SK-N-SH treated with all-trans-retinoic acid at 6 μM for 48 hours (cell line): ENCODE measurements at regions not wholly inside any gene's neighbourhood (a gene's known extent, or its start where the extent isn't known, plus 50 kb on each side); places are given as distances from the start of the nearest gene placed in this dataset.

Source experiments
- ATAC-seq: fragments of 200-7000 bp; cut with Tn5 transposase; 3 replicates; pipeline ENCODE4 v1.9.1; 2020; ENCODE audit warnings: mild to moderate bottlenecking, moderate library complexity
- ARNTL ChIP-seq: fragments of 450-650 bp; formaldehyde crosslinking; IDR thresholded peaks from 2 replicates; pipeline ENCODE4 v1.5.0; 2020; ENCODE audit warnings: low read depth, mild to moderate bottlenecking, moderate library complexity, borderline replicate concordance
- BACH2 ChIP-seq: fragments of 250-450 bp; sonication (Bioruptor Pico); IDR thresholded peaks from 2 replicates; pipeline ENCODE4 v1.9.0; 2021; ENCODE audit warnings: mild to moderate bottlenecking, borderline replicate concordance
- CREB5 ChIP-seq: fragments of 250-450 bp; sonication (Bioruptor Pico); IDR thresholded peaks from 2 replicates; pipeline ENCODE4 v1.5.1; 2020; ENCODE audit warnings: low read depth, mild to moderate bottlenecking, moderate library complexity
- CSDC2 ChIP-seq: fragments of 250-450 bp; sonication (Bioruptor Pico); IDR thresholded peaks from 2 replicates; pipeline ENCODE4 v1.5.0; 2020; ENCODE audit warnings: mild to moderate bottlenecking, moderate library complexity
- CSRNP3 ChIP-seq: fragments of 250-450 bp; sonication (Bioruptor Pico); IDR thresholded peaks from 2 replicates; pipeline ENCODE4 v1.5.1; 2021; ENCODE audit warnings: mild to moderate bottlenecking, moderate library complexity
- ESRRG ChIP-seq: fragments of 250-450 bp; sonication (Bioruptor Pico); IDR thresholded peaks from 2 replicates; pipeline ENCODE4 v1.6.1; 2021; ENCODE audit warnings: mild to moderate bottlenecking
- GLIS3 ChIP-seq: fragments of 250-450 bp; sonication (Bioruptor Pico); IDR thresholded peaks from 2 replicates; pipeline ENCODE4 v1.5.0; 2020; ENCODE audit warnings: mild to moderate bottlenecking, moderate library complexity
- ISL1 ChIP-seq: fragments of 250-450 bp; sonication (Bioruptor Pico); IDR thresholded peaks from 2 replicates; pipeline ENCODE4 v2.1.2; 2022; ENCODE audit warnings: mild to moderate bottlenecking, moderate library complexity
- PATZ1 ChIP-seq: fragments of 250-450 bp; sonication (Bioruptor Pico); IDR thresholded peaks from 2 replicates; pipeline ENCODE4 v1.8.0; 2020; ENCODE audit warnings: mild to moderate bottlenecking, moderate library complexity, borderline replicate concordance
- POU6F1 ChIP-seq: fragments of 250-450 bp; sonication (Bioruptor Pico); IDR thresholded peaks from 2 replicates; pipeline ENCODE4 v1.8.0; 2021; ENCODE audit warnings: low read depth, mild to moderate bottlenecking, moderate library complexity, borderline replicate concordance
- RARB ChIP-seq: fragments of 250-450 bp; sonication (Bioruptor Pico); IDR thresholded peaks from 2 replicates; pipeline ENCODE4 v1.8.0; 2021; ENCODE audit warnings: mild to moderate bottlenecking, moderate library complexity
- SNAI2 ChIP-seq: fragments of 250-450 bp; sonication (Bioruptor Pico); IDR thresholded peaks from 2 replicates; pipeline ENCODE4 v1.5.0; 2020; ENCODE audit warnings: mild to moderate bottlenecking, moderate library complexity
- TCF4 ChIP-seq: fragments of 250-450 bp; sonication (Bioruptor Pico); IDR thresholded peaks from 2 replicates; pipeline ENCODE4 v1.8.0; 2021; ENCODE audit warnings: mild to moderate bottlenecking, moderate library complexity, borderline replicate concordance
- TOX ChIP-seq: fragments of 250-450 bp; sonication (Bioruptor Pico); IDR thresholded peaks from 2 replicates; pipeline ENCODE4 v1.8.0; 2021; ENCODE audit warnings: mild to moderate bottlenecking, moderate library complexity, borderline replicate concordance
- ZC3H10 ChIP-seq: fragments of 250-450 bp; sonication (Bioruptor Pico); IDR thresholded peaks from 2 replicates; pipeline ENCODE4 v1.5.1; 2021; ENCODE audit warnings: mild to moderate bottlenecking, moderate library complexity
- ZFP3 ChIP-seq: fragments of 250-450 bp; sonication (Bioruptor Pico); IDR thresholded peaks from 2 replicates; pipeline ENCODE4 v1.5.0; 2020; ENCODE audit warnings: mild to moderate bottlenecking, moderate library complexity
- ZFP30 ChIP-seq: fragments of 450-650 bp; formaldehyde crosslinking; IDR thresholded peaks from 2 replicates; pipeline ENCODE4 v1.5.0; 2022; ENCODE audit warnings: mild to moderate bottlenecking, moderate library complexity
- ZNF565 ChIP-seq: fragments of 450-650 bp; formaldehyde crosslinking; conservative IDR thresholded peaks from 2 replicates; pipeline ENCODE4 v1.5.0; 2020; ENCODE audit warnings: low read depth, mild to moderate bottlenecking, moderate library complexity
- ZNF70 ChIP-seq: fragments of 450-650 bp; formaldehyde crosslinking; IDR thresholded peaks from 2 replicates; pipeline ENCODE4 v1.5.0; 2020; ENCODE audit warnings: mild to moderate bottlenecking, moderate library complexity
- ZNF8 ChIP-seq: fragments of 450-650 bp; formaldehyde crosslinking; IDR thresholded peaks from 2 replicates; pipeline ENCODE4 v1.5.0; 2020; ENCODE audit warnings: mild to moderate bottlenecking, moderate library complexity

GRCh38 chr20:17061715-17062114 lies 165.1 kb upstream of the PCSK2 start:
- TF ChIP-seq CSRNP3 (CRISPR knock-in tag) (no peak), CREB5 (CRISPR knock-in tag) (no peak), RARB (CRISPR knock-in tag) (no peak), ZFP3 (no peak)
- no peak for ATAC-seq

- ATAC-seq = no peak
- no peak for TF ChIP-seq ZNF70 (CRISPR knock-in tag)
- no peak for TF ChIP-seq ISL1 (CRISPR knock-in tag)
- TF ChIP-seq BACH2 (CRISPR knock-in tag) = no peak
- TF ChIP-seq RARB (CRISPR knock-in tag) = no peak
- TF ChIP-seq ZFP30 (CRISPR knock-in tag) = no peak
- no peak for TF ChIP-seq CSRNP3 (CRISPR knock-in tag)
- no peak for TF ChIP-seq ZFP3
- TF ChIP-seq ZC3H10 (CRISPR knock-in tag) = no peak
- TF ChIP-seq GLIS3 (CRISPR knock-in tag) = no peak
- no peak for TF ChIP-seq ZNF565
Measured at GRCh38 chr20:17062712-17063111, 164.1 kb upstream of the PCSK2 start.

- ATAC-seq = no peak
- TF ChIP-seq ZFP30 (CRISPR knock-in tag) (no peak), ZNF70 (CRISPR knock-in tag) (no peak), CSDC2 (CRISPR knock-in tag) (no peak)
Measured at GRCh38 chr20:17066902-17067301, 159.9 kb upstream of the PCSK2 start.

- TF ChIP-seq BACH2 (CRISPR knock-in tag) (no peak), RARB (CRISPR knock-in tag) (no peak), TCF4 (CRISPR knock-in tag) (no peak), ZFP3 (no peak), ESRRG (CRISPR knock-in tag) (no peak), ARNTL (CRISPR knock-in tag) (no peak), PATZ1 (CRISPR knock-in tag) (no peak), ZC3H10 (CRISPR knock-in tag) (no peak), ZFP30 (CRISPR knock-in tag) (no peak), ZNF70 (CRISPR knock-in tag) (no peak), POU6F1 (no peak), ZNF8 (CRISPR knock-in tag) (no peak), TOX (CRISPR knock-in tag) (no peak), GLIS3 (CRISPR knock-in tag) (no peak), SNAI2 (CRISPR knock-in tag) (no peak)
- ATAC-seq = no peak
Measured at GRCh38 chr20:17068084-17068711, 158.6 kb upstream of the PCSK2 start.
